Astrocyte (in vitro differentiated cells and primary cell): ENCODE measurements at regions not wholly inside any gene's neighbourhood (a gene's known extent, or its start where the extent isn't known, plus 50 kb on each side); places are given as distances from the start of the nearest gene placed in this dataset.

Experiments used
- DNase-seq: peaks from one replicate; pipeline ENCODE4 v3.0.0-alpha.2; 2010; ENCODE audit warnings: low read depth
- FAIRE-seq: peaks from 2 replicates; lab custom pipeline; 2011; peaks lifted over from hg19 to GRCh38; lab: Jason Lieb, UNC
- H2AFZ ChIP-seq: 2 replicates; pipeline ENCODE4 v1.6.0; 2012; ENCODE audit warnings: low read depth, low read length, inconsistent platforms
- H3K27ac ChIP-seq: 2 replicates; pipeline ENCODE4 v1.5.1; 2011; ENCODE audit warnings: low read depth, low read length, inconsistent platforms
- H3K27me3 ChIP-seq: 2 replicates; pipeline ENCODE4 v1.6.0; 2011; ENCODE audit warnings: low read length, inconsistent platforms; ENCODE audit not compliant: insufficient read depth
- H3K36me3 ChIP-seq: 2 replicates; pipeline ENCODE4 v1.5.1; 2011; ENCODE audit warnings: low read length, inconsistent platforms; ENCODE audit not compliant: insufficient read depth
- H3K4me1 ChIP-seq: 2 replicates; pipeline ENCODE4 v1.5.1; 2011; ENCODE audit warnings: low read length, inconsistent platforms; ENCODE audit not compliant: insufficient read depth
- H3K4me2 ChIP-seq: 2 replicates; pipeline ENCODE4 v1.6.0; 2012; ENCODE audit warnings: low read length, inconsistent platforms
- H3K4me3 ChIP-seq: 2 replicates; pipeline ENCODE4 v1.5.1; 2011; ENCODE audit warnings: low read depth, mild to moderate bottlenecking, low read length, inconsistent platforms; ENCODE audit not compliant: insufficient read depth
- H3K79me2 ChIP-seq: 2 replicates; pipeline ENCODE4 v1.6.0; 2012; ENCODE audit warnings: mild to moderate bottlenecking, low read length, inconsistent platforms; ENCODE audit not compliant: insufficient read depth
- H3K9ac ChIP-seq: 2 replicates; pipeline ENCODE4 v1.6.0; 2012; ENCODE audit warnings: mild to moderate bottlenecking, low read length, inconsistent platforms
- H3K9me3 ChIP-seq: 2 replicates; pipeline ENCODE4 v1.5.1; 2012; ENCODE audit warnings: low read depth, mild to moderate bottlenecking, low read length, inconsistent platforms; ENCODE audit not compliant: insufficient read depth
- H4K20me1 ChIP-seq: 2 replicates; pipeline ENCODE4 v1.6.0; 2012; ENCODE audit warnings: low read length, inconsistent platforms; ENCODE audit not compliant: insufficient read depth
- H3K27ac Mint-ChIP-seq: one replicate; pipeline ENCODE4 v1.8.0; 2021; ENCODE audit warnings: mild to moderate bottlenecking, mixed read lengths; ENCODE audit not compliant: unreplicated experiment
- H3K27me3 Mint-ChIP-seq: one replicate; pipeline ENCODE4 v1.8.0; 2021; ENCODE audit warnings: low read depth, mixed read lengths; ENCODE audit not compliant: unreplicated experiment
- H3K36me3 Mint-ChIP-seq: one replicate; pipeline ENCODE4 v1.8.0; 2021; ENCODE audit warnings: low read depth, mixed read lengths; ENCODE audit not compliant: unreplicated experiment
- H3K4me1 Mint-ChIP-seq: one replicate; pipeline ENCODE4 v1.8.0; 2021; ENCODE audit warnings: low read depth, mixed read lengths; ENCODE audit not compliant: unreplicated experiment
- H3K4me3 Mint-ChIP-seq: one replicate; pipeline ENCODE4 v1.8.0; 2021; ENCODE audit warnings: mild to moderate bottlenecking, moderate library complexity, mixed read lengths; ENCODE audit not compliant: unreplicated experiment
- H3K9me3 Mint-ChIP-seq: one replicate; pipeline ENCODE4 v1.8.0; 2021; ENCODE audit warnings: mild to moderate bottlenecking, mixed read lengths; ENCODE audit not compliant: unreplicated experiment
- CTCF ChIP-seq: IDR thresholded peaks from 2 replicates; pipeline ENCODE4 v1.5.1; 2011; ENCODE audit warnings: low read depth, mild to moderate bottlenecking, inconsistent platforms, low read length, moderate library complexity; ENCODE audit not compliant: insufficient read depth
- EZH2 ChIP-seq: IDR thresholded peaks from 2 replicates; pipeline ENCODE4 v1.6.1; 2012; ENCODE audit warnings: mild to moderate bottlenecking, low read length, inconsistent platforms; ENCODE audit not compliant: insufficient read depth

GRCh38 chr4:148730766-148731165 lies 288.6 kb upstream of the NR3C2 start:
- TF ChIP-seq EZH2 (no peak), CTCF (no peak)
- H3K79me2 ChIP-seq = no peaks in the 10 kb centered on the region
- H3K9ac ChIP-seq = no peak overlapping the region
- H3K9me3 Mint-ChIP-seq = no peaks in the 10 kb centered on the region
- H4K20me1 ChIP-seq = no peaks in the 10 kb centered on the region
- no peak overlapping the region for H3K4me2 ChIP-seq
- FAIRE-seq = no peak
- no peak overlapping the region for H3K27ac ChIP-seq
- H2AFZ ChIP-seq = no peak overlapping the region
- H3K4me1 Mint-ChIP-seq = no peaks in the 10 kb centered on the region
- no peaks in the 10 kb centered on the region for H3K36me3 Mint-ChIP-seq
- H3K9me3 ChIP-seq = no peaks in the 10 kb centered on the region
- H3K27me3 ChIP-seq = no peaks in the 10 kb centered on the region
- H3K27ac Mint-ChIP-seq = no peak overlapping the region
- H3K36me3 ChIP-seq = no peaks in the 10 kb centered on the region
- H3K4me3 ChIP-seq = no peak overlapping the region
- H3K27me3 Mint-ChIP-seq = no peaks in the 10 kb centered on the region
- no peak overlapping the region for H3K4me3 Mint-ChIP-seq
- no peaks in the 10 kb centered on the region for H3K4me1 ChIP-seq
- DNase-seq = no peak

- H3K4me3 ChIP-seq = no peak overlapping the region
- no peak for FAIRE-seq
Measured at GRCh38 chr4:148730082-148730640, 287.9 kb upstream of the NR3C2 start.

More at GRCh38 chr4:148730082-148730640, 287.9 kb upstream of the NR3C2 start:
- Histone ChIP-seq H3K9ac (no peak overlapping the region), H3K27me3 (no peaks in the 10 kb centered on the region), H3K27ac (no peak overlapping the region), H4K20me1 (no peaks in the 10 kb centered on the region), H3K36me3 (no peaks in the 10 kb centered on the region), H3K4me1 (no peaks in the 10 kb centered on the region), H2AFZ (no peak overlapping the region), H3K4me2 (no peak overlapping the region), H3K9me3 (no peaks in the 10 kb centered on the region), H3K79me2 (no peaks in the 10 kb centered on the region)
- no peak for DNase-seq
- H3K27me3 Mint-ChIP-seq = no peaks in the 10 kb centered on the region
- TF ChIP-seq EZH2 = no peak
- no peak for TF ChIP-seq CTCF
- H3K4me1 Mint-ChIP-seq = no peaks in the 10 kb centered on the region
- no peaks in the 10 kb centered on the region for H3K9me3 Mint-ChIP-seq
- no peaks in the 10 kb centered on the region for H3K36me3 Mint-ChIP-seq
- H3K27ac Mint-ChIP-seq = no peak overlapping the region
- no peak overlapping the region for H3K4me3 Mint-ChIP-seq
